ENCODE measurements at regions not wholly inside any gene's neighbourhood (a gene's known extent, or its start where the extent isn't known, plus 50 kb on each side); places are given as distances from the start of the nearest gene placed in this dataset.

GRCh38 chr1:79303040-79303439 lies 296.5 kb upstream of the ADGRL4 start:
- TF ChIP-seq CTCF (IDR thresholded peaks at IDR 0.05) (no peak), POLR2A (IDR thresholded peaks at IDR 0.05) (no peak), POLR2AphosphoS5 (IDR thresholded peaks at IDR 0.05) (no peak)

Data from breast epithelium (tissue), 3 donors.